ENCODE measurements at regions not wholly inside any gene's neighbourhood (a gene's known extent, or its start where the extent isn't known, plus 50 kb on each side); places are given as distances from the start of the nearest gene placed in this dataset.
"Not testable (repeated sequence)": the region's sequence is repeated elsewhere in the genome, so short reads cannot be mapped to it uniquely, and the experiment has no call there.

DNA sequence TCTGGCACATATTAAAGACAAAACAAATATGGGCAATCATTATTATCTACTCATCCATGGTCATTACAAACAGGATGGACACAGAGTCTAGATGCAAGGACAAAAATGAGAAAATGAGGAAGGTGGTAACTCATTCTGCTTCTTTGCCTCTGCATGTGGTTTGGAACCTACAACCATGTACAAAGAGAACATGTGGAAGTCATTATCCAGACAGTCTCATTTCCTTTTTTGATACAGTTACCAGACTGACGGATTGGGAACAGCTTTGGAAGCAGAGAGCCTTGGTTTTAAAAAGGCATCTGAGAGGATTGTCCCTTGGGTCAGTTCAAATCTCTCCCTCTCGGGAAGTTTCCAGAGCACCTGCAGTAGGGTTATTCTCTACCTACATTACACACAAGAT is 433.4 kb upstream of the TNC start:
- ATAC-seq = no peak
- WGBS, 2 donors (ENCODE audit: low coverage in 1 of 2) = 41 to 60% methylated on average over 2 of the region's 2 CpGs
- Histone ChIP-seq H3K9me3 (peaks cover 0 to 5% (median 0%) of the 10 kb centered on the region in 3 donors), H3K36me3 (no peaks in the 10 kb centered on the region), H3K27ac (no peak overlapping the region), H3K4me3 (no peak overlapping the region), H3K4me1 (no peaks in the 10 kb centered on the region), H3K27me3 (no peaks in the 10 kb centered on the region)
- TF ChIP-seq EP300 (IDR thresholded peaks at IDR 0.05) (no peak), CTCF (IDR thresholded peaks at IDR 0.05) (no peak), POLR2A (IDR thresholded peaks at IDR 0.05) (no peak), POLR2AphosphoS5 (IDR thresholded peaks at IDR 0.05) (no peak)

GRCh38 chr9:115553060-115553773 is 435.3 kb upstream of the TNC start:
- H3K9me3 ChIP-seq = peaks cover 0 to 11% (median 0%) of the 10 kb centered on the region in 3 donors
- H3K27me3 ChIP-seq = no peaks in the 10 kb centered on the region
- H3K4me1 ChIP-seq = no peaks in the 10 kb centered on the region
- H3K4me3 ChIP-seq = no peak overlapping the region
- 77 to 81% methylated on average over 2 of the region's 2 CpGs for WGBS, 2 donors (ENCODE audit: low coverage in 1 of 2)
- no peak for TF ChIP-seq EP300 (IDR thresholded peaks at IDR 0.05)
- no peak for TF ChIP-seq POLR2A (IDR thresholded peaks at IDR 0.05)
- ATAC-seq = no peak
- H3K27ac ChIP-seq = no peak overlapping the region
- H3K36me3 ChIP-seq = no peaks in the 10 kb centered on the region

DNA sequence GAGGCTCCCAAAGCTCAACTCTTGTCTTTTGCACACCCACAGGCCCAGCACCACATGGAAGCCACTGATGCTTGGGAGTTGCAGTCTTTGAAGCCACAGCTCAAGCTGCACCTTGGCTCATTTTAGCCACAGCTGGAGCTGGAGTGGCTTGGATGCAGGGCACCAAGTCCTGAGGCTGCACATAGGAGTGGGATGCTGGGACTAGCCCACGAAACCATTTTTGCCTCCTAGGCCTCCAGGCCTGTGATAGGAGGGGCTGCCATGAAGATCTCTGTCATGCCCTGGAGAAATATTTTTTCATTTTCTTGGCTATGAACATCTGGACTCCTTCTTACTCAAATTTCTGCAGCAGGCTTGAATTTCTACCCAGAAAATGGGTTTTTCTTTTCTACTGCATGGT is 438.5 kb upstream of the TNC start:
- H3K27ac ChIP-seq = no peak overlapping the region
- H3K27me3 ChIP-seq = no peaks in the 10 kb centered on the region
- H3K9me3 ChIP-seq = peaks cover 0 to 11% (median 0%) of the 10 kb centered on the region in 3 donors
- no peak overlapping the region for H3K4me3 ChIP-seq
- TF ChIP-seq EP300 (IDR thresholded peaks at IDR 0.05) = no peak
- no peak for TF ChIP-seq CTCF (IDR thresholded peaks at IDR 0.05)
- no peak for TF ChIP-seq POLR2AphosphoS5 (IDR thresholded peaks at IDR 0.05)
- TF ChIP-seq POLR2A (IDR thresholded peaks at IDR 0.05) = no peak
- no peak for ATAC-seq
- 29 to 83% methylated on average over 1 of the region's 1 CpG for WGBS, 2 donors (ENCODE audit: low coverage in 1 of 2)
- H3K36me3 ChIP-seq = no peaks in the 10 kb centered on the region
- no peaks in the 10 kb centered on the region for H3K4me1 ChIP-seq

GRCh38 chr9:115575147-115575546 is 457.2 kb upstream of the TNC start:
- TF ChIP-seq POLR2A (IDR thresholded peaks at IDR 0.05) (no peak), EP300 (IDR thresholded peaks at IDR 0.05) (no peak)
- no peak for ATAC-seq
- WGBS, 2 donors (ENCODE audit: low coverage in 1 of 2) = 60 to 71% methylated on average over 1 of the region's 1 CpG
- no peaks in the 10 kb centered on the region for H3K36me3 ChIP-seq
- H3K27ac ChIP-seq = no peak overlapping the region
- H3K4me3 ChIP-seq = no peak overlapping the region
- no peaks in the 10 kb centered on the region for H3K4me1 ChIP-seq
- peaks cover 7% of the 10 kb centered on the region for H3K27me3 ChIP-seq
- no peaks in the 10 kb centered on the region for H3K9me3 ChIP-seq

- not testable (repeated sequence) for H3K27me3 ChIP-seq, H3K9me3 ChIP-seq, H3K27ac ChIP-seq, ATAC-seq, H3K4me3 ChIP-seq, H3K4me1 ChIP-seq, H3K36me3 ChIP-seq
- WGBS, 2 donors (ENCODE audit: low coverage in 1 of 2) = 82 to 94% methylated on average over 2 to 4 of the region's 5 CpGs
Observed at GRCh38 chr9:115585458-115585857, 467.5 kb upstream of the TNC start.

GRCh38 chr9:115587310-115587709 is 469.4 kb upstream of the TNC start:
- ATAC-seq = no peak
- WGBS, 2 donors (ENCODE audit: low coverage in 1 of 2) = 89 to 100% methylated on average over 2 of the region's 2 CpGs
- no peaks in the 10 kb centered on the region for H3K36me3 ChIP-seq
- peaks cover 0 to 9% (median 0%) of the 10 kb centered on the region in 3 donors for H3K9me3 ChIP-seq
- no peak overlapping the region for H3K27ac ChIP-seq
- H3K4me3 ChIP-seq = no peak overlapping the region
- peaks cover 0 to 5% (median 4%) of the 10 kb centered on the region in 3 donors for H3K4me1 ChIP-seq
- no peaks in the 10 kb centered on the region for H3K27me3 ChIP-seq
- TF ChIP-seq POLR2AphosphoS5 (IDR thresholded peaks at IDR 0.05) (no peak), CTCF (IDR thresholded peaks at IDR 0.05) (no peak), EP300 (IDR thresholded peaks at IDR 0.05) (no peak), POLR2A (IDR thresholded peaks at IDR 0.05) (no peak)
